SK-N-SH (cell line): ENCODE measurements at regions not wholly inside any gene's neighbourhood (a gene's known extent, or its start where the extent isn't known, plus 50 kb on each side); places are given as distances from the start of the nearest gene placed in this dataset.

Experiments
- CTCF ChIA-PET: fragments of 300-600, 350-600 bp; formaldehyde crosslinking; extraction: SDS; loops from one replicate; lab custom pipeline; 2021; lab: Yijun Ruan, JAX
- POLR2A ChIA-PET: fragments of 350-600 bp; sonication (Branson Sonifier 250); formaldehyde crosslinking; extraction: SDS; loops from one replicate; lab custom pipeline; 2020; ENCODE audit warnings: antibody characterized with exemption, inconsistent platforms; lab: Yijun Ruan, JAX
- DNase-seq: peaks from one replicate; pipeline ENCODE4 v3.0.0; 2012
- H2AFZ ChIP-seq: fragments of 200-600 bp; sonication (generic); 2 replicates; pipeline ENCODE4 v1.8.1; 2016; ENCODE audit warnings: antibody characterized with exemption, mild to moderate bottlenecking, low read depth
- H3F3A ChIP-seq: fragments of 200-600 bp; sonication (generic); replicated peaks from 2 replicates; pipeline ENCODE3; 2016; ENCODE audit warnings: antibody characterized with exemption, mild to moderate bottlenecking; ENCODE audit not compliant: insufficient read depth
- H3K27ac ChIP-seq, 2 experiments: fragments of 200-500 bp in 1 of 2; fragments of 200-600 bp in 1 of 2; sonication (Bioruptor generic) in 1 of 2; sonication (generic), shearing (Covaris generic) in 1 of 2; 2 replicates each; pipeline versions ENCODE4 v1.5.1 to v1.6.1; 2014 to 2016; ENCODE audit warnings: low read depth in 2 of 2, inconsistent platforms in 1 of 2, low read length in 1 of 2, mild to moderate bottlenecking in 1 of 2, mixed read lengths in 1 of 2
- H3K27me3 ChIP-seq: fragments of 200-600 bp; sonication (generic), shearing (Covaris generic); 2 replicates; pipeline ENCODE4 v1.6.1; 2016; ENCODE audit warnings: mixed run types; ENCODE audit not compliant: insufficient read depth
- H3K36me3 ChIP-seq, 2 experiments: fragments of 200-500 bp in 1 of 2; fragments of 200-600 bp in 1 of 2; sonication (Bioruptor generic) in 1 of 2; sonication (generic) in 1 of 2; replicated peaks in 1 of 2; 2 replicates each; pipeline versions ENCODE3 to v1.5.1; 2014 to 2016; ENCODE audit warnings: low read length in 1 of 2, mild to moderate bottlenecking in 1 of 2; ENCODE audit not compliant: insufficient read depth in 2 of 2, control insufficient read depth in 1 of 2
- H3K4me1 ChIP-seq, 2 experiments: fragments of 200-500 bp in 1 of 2; fragments of 200-600 bp in 1 of 2; sonication (Bioruptor generic) in 1 of 2; sonication (generic), shearing (Covaris generic) in 1 of 2; 2 replicates each; pipeline versions ENCODE4 v1.5.1 to v1.6.1; 2014 to 2016; ENCODE audit warnings: low read depth in 1 of 2, low read length in 1 of 2, mixed run types in 1 of 2; ENCODE audit not compliant: insufficient read depth in 2 of 2, control insufficient read depth in 1 of 2
- H3K4me2 ChIP-seq: fragments of 200-600 bp; sonication (generic), shearing (Covaris generic); 2 replicates; pipeline ENCODE4 v1.6.1; 2017; ENCODE audit warnings: mixed run types
- H3K4me3 ChIP-seq, 2 experiments: fragments of 200-500 bp in 1 of 2; fragments of 200-600 bp in 1 of 2; sonication (Bioruptor generic) in 1 of 2; sonication (generic), shearing (Covaris generic) in 1 of 2; 2 replicates each; pipeline versions ENCODE4 v1.5.1 to v1.8.1; 2014 to 2016; ENCODE audit warnings: low read depth in 2 of 2, inconsistent platforms in 1 of 2, low read length in 1 of 2, mild to moderate bottlenecking in 1 of 2, mixed read lengths in 1 of 2, moderate library complexity in 1 of 2
- H3K79me2 ChIP-seq: fragments of 200-600 bp; sonication (generic); 2 replicates; pipeline ENCODE4 v1.8.1; 2017; ENCODE audit warnings: mild to moderate bottlenecking; ENCODE audit not compliant: insufficient read depth
- H3K9ac ChIP-seq: fragments of 200-600 bp; sonication (generic); 2 replicates; pipeline ENCODE4 v1.6.1; 2017; ENCODE audit warnings: mixed run types
- H3K9me2 ChIP-seq: fragments of 200-600 bp; sonication (generic); 2 replicates; pipeline ENCODE4 v1.6.1; 2017; ENCODE audit warnings: mixed run types
- H3K9me3 ChIP-seq: fragments of 200-600 bp; sonication (generic); 2 replicates; pipeline ENCODE4 v1.6.1; 2017; ENCODE audit warnings: mixed run types, mild to moderate bottlenecking, moderate library complexity
- H4K20me1 ChIP-seq: fragments of 200-600 bp; sonication (generic); 2 replicates; pipeline ENCODE4 v1.6.1; 2017; ENCODE audit warnings: mild to moderate bottlenecking, mixed run types; ENCODE audit not compliant: insufficient read depth
- CHD2 ChIP-seq: fragments of 150-350 bp; IDR thresholded peaks from 2 replicates; pipeline ENCODE4 v1.6.1; 2018; ENCODE audit warnings: low read length; ENCODE audit not compliant: partially characterized antibody
- EZH2phosphoT487 ChIP-seq: fragments of 200-600 bp; sonication (generic); IDR thresholded peaks from 2 replicates; pipeline ENCODE4 v1.6.1; 2017; ENCODE audit warnings: low read depth, mixed run types, mild to moderate bottlenecking, antibody characterized with exemption, moderate library complexity, borderline replicate concordance
- FOXJ3 ChIP-seq: sonication (generic); formaldehyde crosslinking; IDR thresholded peaks from 2 replicates; pipeline ENCODE4 v1.5.1; 2020; ENCODE audit warnings: mild to moderate bottlenecking, missing genetic modification reagents
- GABPA ChIP-seq: IDR thresholded peaks from 2 replicates; pipeline ENCODE4 v1.4.0; 2012; ENCODE audit warnings: low read depth, mild to moderate bottlenecking
- MEF2A ChIP-seq: IDR thresholded peaks from 2 replicates; pipeline ENCODE4 v1.4.0; 2012; ENCODE audit warnings: low read depth, borderline replicate concordance
- NRF1 ChIP-seq: IDR thresholded peaks from 2 replicates; pipeline ENCODE4 v1.6.1; 2012; ENCODE audit warnings: low read depth, mild to moderate bottlenecking, low read length
- RAD21 ChIP-seq: IDR thresholded peaks from 2 replicates; pipeline ENCODE4 v1.6.1; 2012; ENCODE audit warnings: mild to moderate bottlenecking, low read length
- RCOR1 ChIP-seq: fragments of 150-350 bp; IDR thresholded peaks from 2 replicates; pipeline ENCODE4 v1.6.1; 2017; ENCODE audit warnings: antibody characterized with exemption, low read length
- RXRA ChIP-seq: IDR thresholded peaks from 2 replicates; pipeline ENCODE4 v1.4.0; 2012; ENCODE audit warnings: low read depth, mild to moderate bottlenecking, borderline replicate concordance
- SIN3A ChIP-seq: IDR thresholded peaks from 2 replicates; pipeline ENCODE4 v1.6.1; 2012; ENCODE audit warnings: low read depth, mild to moderate bottlenecking, low read length, moderate library complexity, borderline replicate concordance
- SMC3 ChIP-seq: IDR thresholded peaks from 2 replicates; pipeline ENCODE4 v1.6.1; 2012; ENCODE audit warnings: low read depth, low read length, improper control_type of control experiment
- TCF12 ChIP-seq: IDR thresholded peaks from 2 replicates; pipeline ENCODE4 v1.4.0; 2012
- TEAD4 ChIP-seq: IDR thresholded peaks from 2 replicates; pipeline ENCODE4 v1.4.0; 2012; ENCODE audit warnings: mild to moderate bottlenecking, borderline replicate concordance; ENCODE audit not compliant: insufficient read depth
- TF ChIP-seq, protein P1 (sequence below): IDR thresholded peaks from 2 replicates; pipeline ENCODE4 v1.4.0; 2012; ENCODE audit warnings: low read depth, borderline replicate concordance
- TF ChIP-seq, protein P2 (sequence below): IDR thresholded peaks from 2 replicates; pipeline ENCODE4 v1.6.1; 2012; ENCODE audit warnings: mild to moderate bottlenecking, low read depth, low read length, moderate library complexity
- TF ChIP-seq, protein P3 (sequence below): IDR thresholded peaks from 2 replicates; pipeline ENCODE4 v1.4.0; 2012; ENCODE audit warnings: low read depth, borderline replicate concordance

DNA sequence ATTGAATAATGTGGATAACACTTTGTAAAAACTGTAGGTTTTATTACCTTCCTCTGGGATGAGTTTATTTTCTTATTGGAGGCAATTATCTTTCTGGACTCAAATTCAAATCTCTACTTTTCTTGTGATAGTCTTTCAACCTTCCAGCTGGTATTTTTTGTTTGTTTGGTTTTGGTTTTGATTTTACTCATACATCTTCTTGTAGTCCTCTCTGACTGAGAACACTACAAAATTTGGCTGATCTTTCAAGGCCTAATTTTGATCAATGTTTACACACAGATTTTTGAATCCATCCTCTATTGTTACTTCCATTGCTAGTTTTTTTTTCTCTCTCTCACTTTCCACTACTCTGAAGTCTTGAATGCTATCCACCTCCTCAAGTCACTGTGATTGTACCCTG, 303.8 kb upstream of the NECTIN3 start:
- CTCF ChIA-PET = interaction anchor here (1.0 to 1.1 kb wide), 2 partner anchors 11 to 14 kb away, joined by 3 to 4 read pairs; no protein-coding TSS in a partner anchor

More for the DNA sequence above, 303.8 kb upstream of the NECTIN3 start:
- Histone ChIP-seq H4K20me1 (no peaks in the 10 kb centered on the region), H3K9me2 (no peaks in the 10 kb centered on the region), H3K9me3 (0 out of 2 replicates have a peak, but pooled peaks cover 5% of the 10 kb centered on the region), H3K4me1 (no peaks in the 10 kb centered on the region; a peak in 1 of 4 replicates), H3K79me2 (no peaks in the 10 kb centered on the region), H3K36me3 (no peaks in the 10 kb centered on the region), H3K27me3 (no peaks in the 10 kb centered on the region), H3K4me2 (no peak overlapping the region), H3F3A (no peaks in the 10 kb centered on the region), H3K27ac (no peak overlapping the region), H3K9ac (no peak overlapping the region), H3K4me3 (no peak overlapping the region), H2AFZ (no peak overlapping the region)
- POLR2A ChIA-PET = no interaction called here
- TF ChIP-seq RCOR1 (no peak), TEAD4 (no peak), MEF2A (no peak), GABPA (no peak), EZH2phosphoT487 (no peak), FOXJ3 (CRISPR knock-in tag) (no peak), SIN3A (no peak), NRF1 (no peak), CHD2 (no peak), SMC3 (no peak), RXRA (no peak), RAD21 (no peak), TCF12 (no peak)
- TF ChIP-seq, protein P1, sequence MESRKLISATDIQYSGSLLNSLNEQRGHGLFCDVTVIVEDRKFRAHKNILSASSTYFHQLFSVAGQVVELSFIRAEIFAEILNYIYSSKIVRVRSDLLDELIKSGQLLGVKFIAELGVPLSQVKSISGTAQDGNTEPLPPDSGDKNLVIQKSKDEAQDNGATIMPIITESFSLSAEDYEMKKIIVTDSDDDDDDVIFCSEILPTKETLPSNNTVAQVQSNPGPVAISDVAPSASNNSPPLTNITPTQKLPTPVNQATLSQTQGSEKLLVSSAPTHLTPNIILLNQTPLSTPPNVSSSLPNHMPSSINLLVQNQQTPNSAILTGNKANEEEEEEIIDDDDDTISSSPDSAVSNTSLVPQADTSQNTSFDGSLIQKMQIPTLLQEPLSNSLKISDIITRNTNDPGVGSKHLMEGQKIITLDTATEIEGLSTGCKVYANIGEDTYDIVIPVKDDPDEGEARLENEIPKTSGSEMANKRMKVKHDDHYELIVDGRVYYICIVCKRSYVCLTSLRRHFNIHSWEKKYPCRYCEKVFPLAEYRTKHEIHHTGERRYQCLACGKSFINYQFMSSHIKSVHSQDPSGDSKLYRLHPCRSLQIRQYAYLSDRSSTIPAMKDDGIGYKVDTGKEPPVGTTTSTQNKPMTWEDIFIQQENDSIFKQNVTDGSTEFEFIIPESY = no peak
- TF ChIP-seq, protein P2, sequence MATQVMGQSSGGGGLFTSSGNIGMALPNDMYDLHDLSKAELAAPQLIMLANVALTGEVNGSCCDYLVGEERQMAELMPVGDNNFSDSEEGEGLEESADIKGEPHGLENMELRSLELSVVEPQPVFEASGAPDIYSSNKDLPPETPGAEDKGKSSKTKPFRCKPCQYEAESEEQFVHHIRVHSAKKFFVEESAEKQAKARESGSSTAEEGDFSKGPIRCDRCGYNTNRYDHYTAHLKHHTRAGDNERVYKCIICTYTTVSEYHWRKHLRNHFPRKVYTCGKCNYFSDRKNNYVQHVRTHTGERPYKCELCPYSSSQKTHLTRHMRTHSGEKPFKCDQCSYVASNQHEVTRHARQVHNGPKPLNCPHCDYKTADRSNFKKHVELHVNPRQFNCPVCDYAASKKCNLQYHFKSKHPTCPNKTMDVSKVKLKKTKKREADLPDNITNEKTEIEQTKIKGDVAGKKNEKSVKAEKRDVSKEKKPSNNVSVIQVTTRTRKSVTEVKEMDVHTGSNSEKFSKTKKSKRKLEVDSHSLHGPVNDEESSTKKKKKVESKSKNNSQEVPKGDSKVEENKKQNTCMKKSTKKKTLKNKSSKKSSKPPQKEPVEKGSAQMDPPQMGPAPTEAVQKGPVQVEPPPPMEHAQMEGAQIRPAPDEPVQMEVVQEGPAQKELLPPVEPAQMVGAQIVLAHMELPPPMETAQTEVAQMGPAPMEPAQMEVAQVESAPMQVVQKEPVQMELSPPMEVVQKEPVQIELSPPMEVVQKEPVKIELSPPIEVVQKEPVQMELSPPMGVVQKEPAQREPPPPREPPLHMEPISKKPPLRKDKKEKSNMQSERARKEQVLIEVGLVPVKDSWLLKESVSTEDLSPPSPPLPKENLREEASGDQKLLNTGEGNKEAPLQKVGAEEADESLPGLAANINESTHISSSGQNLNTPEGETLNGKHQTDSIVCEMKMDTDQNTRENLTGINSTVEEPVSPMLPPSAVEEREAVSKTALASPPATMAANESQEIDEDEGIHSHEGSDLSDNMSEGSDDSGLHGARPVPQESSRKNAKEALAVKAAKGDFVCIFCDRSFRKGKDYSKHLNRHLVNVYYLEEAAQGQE = no peak
- TF ChIP-seq, protein P3, sequence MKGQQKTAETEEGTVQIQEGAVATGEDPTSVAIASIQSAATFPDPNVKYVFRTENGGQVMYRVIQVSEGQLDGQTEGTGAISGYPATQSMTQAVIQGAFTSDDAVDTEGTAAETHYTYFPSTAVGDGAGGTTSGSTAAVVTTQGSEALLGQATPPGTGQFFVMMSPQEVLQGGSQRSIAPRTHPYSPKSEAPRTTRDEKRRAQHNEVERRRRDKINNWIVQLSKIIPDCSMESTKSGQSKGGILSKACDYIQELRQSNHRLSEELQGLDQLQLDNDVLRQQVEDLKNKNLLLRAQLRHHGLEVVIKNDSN = no peak
- DNase-seq = no peak
